ENCODE measurements at regions not wholly inside any gene's neighbourhood (a gene's known extent, or its start where the extent isn't known, plus 50 kb on each side); places are given as distances from the start of the nearest gene placed in this dataset.
A peak's percentile ranks its signal among the peaks of the same experiment; 100 is the strongest.

DNA sequence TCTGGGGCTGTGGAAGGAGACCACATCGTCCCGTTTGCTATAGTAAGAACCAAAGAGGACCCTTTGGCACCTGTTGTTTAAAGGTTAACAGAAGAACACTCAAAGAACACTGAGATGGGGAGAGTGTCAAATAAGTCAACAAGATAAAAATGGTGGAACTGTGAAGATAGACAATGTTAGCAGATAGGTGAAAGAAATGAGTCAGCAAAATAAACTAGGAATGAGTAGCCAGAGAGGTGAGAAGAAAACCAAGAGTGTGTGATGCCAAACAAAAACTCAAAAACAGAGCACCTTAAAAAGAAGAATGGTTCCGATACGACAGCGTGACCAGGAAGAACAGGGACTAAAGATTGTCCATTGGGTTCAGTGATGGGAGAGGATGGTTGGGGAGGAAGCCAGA is 74.7 kb upstream of the PIWIL1 start:
- DNase-seq, result no peak

DNA sequence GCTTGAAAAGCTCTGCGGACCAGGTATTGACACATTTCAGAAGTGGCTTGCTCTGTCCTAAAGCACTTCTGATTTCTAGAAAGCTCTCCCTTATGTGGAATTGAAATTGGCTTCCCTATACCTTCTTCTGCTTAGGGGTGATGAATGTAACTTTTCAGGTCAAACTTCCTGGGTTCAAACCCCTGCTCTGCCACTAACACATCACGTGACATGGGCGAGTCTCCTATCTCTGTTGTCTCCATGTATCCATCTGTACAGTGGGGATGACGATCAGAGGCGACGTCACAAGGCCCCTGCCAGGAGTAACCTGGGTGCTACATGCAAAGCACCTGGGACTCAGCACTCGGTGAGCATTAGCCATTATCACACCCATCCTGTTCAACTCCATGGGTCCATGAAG is 73.7 kb upstream of the PIWIL1 start:
- DNase-seq, result no peak

DNA sequence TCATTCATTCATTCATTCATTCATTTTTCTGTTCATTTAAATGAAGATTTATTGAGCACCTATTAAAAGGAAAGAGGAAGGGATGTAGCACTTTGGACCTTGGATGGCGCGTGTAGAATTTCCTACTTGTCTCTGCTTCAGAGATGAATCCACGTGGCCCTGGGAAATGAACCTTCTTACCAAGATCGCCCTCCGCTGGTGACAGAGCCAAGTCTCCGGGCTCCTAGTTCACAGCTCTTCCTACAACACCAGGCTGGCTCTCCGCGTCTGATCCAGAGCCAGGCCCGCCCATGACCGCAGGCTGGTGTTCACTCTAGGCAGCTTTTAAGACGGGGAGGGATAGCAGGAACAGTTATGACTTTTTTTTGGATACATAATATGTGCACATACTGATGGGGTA is 70.9 kb upstream of the PIWIL1 start:
- no peak for DNase-seq

DNA sequence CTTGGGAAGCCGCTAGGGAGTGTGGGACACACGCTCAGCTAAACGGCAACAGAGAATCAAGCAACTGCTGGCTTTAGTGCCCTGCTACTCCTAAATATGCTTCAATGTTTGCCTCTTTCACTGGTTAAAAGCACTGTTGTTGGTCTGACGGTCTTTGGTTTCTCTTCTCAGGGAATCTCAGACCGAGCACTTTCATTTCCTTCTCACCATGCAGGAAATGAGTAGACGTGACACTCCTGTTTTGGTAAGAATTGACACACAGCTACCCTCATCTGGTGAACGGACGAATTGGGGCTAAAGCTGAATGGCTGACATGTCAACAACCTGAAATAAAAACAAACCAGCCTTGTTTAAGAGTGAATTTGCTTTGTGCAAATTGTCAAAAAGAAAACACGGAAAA is 57.5 kb upstream of the PIWIL1 start:
- no peak for DNase-seq

DNA sequence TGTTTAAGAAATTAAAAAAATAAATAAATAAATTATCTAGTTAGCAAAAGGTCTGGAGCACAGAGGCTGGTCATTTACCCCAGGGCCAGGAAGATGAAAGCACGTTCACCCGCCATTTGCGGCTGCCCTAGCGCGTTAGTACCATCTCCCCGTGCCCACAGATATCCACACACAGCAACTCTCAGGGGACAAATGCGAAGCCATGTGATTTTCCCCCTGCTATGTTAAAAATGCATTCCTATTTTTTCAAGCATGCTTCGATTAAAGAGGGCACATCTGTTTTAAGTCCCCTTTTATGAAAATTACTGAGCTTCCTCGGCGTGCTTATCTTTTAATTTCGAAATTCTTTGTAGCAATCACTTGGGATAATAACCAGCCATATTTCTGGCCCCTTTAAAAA is 56.9 kb upstream of the PIWIL1 start:
- DNase-seq, result no peak

DNA sequence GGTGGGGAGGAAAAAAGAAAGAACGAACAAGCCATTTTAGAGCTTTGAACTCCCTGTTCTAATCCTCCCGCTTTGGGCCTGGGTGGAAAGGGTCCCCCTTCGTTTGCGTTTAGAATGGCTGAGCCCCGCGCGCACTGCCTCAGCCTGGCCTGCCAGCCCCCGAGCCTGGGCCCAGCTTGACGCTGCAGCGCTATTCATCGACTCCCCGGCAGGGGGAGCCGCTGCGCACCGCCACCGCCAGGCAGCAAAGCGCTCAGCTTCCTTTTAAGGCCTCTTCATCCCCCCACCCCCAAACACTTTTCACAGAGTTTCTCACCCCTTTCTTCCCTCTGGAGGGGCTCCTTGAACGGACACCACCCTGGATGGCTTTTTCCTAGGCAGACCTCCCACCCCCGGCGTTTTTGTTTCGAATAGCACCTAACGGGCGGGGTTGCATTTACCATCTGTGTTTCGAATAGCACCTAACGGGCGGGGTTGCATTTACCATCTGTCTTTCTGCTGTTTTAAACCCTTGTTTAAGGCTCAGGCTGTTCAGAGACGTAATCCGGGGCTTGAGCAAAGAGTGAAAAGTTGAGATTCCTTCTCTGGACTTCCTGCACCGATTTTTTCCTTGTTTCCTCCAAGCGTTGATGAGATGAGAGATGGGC is 56.4 kb upstream of the PIWIL1 start:
- peak; percentile 44 for DNase-seq

DNA sequence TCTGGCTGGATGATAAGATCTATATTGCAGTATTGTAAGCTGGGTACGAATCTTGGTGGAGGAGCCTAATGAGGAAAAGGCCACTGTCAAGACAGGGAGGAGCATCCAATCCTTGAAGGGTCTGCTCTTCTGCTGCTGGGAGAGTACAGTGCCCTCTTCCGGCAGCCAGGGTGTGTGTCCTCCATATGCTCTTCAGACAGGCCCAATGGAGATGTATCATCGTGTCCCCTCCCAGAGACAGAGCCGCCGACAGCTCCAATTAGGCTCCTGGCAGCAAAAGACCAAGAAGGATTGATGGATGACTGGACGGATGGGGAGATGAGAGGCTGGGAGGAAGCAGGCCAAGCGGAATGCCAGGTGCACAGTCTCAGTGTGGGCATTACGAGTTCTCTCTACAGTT is 51.6 kb upstream of the PIWIL1 start:
- peak; percentile 27 for DNase-seq

DNA sequence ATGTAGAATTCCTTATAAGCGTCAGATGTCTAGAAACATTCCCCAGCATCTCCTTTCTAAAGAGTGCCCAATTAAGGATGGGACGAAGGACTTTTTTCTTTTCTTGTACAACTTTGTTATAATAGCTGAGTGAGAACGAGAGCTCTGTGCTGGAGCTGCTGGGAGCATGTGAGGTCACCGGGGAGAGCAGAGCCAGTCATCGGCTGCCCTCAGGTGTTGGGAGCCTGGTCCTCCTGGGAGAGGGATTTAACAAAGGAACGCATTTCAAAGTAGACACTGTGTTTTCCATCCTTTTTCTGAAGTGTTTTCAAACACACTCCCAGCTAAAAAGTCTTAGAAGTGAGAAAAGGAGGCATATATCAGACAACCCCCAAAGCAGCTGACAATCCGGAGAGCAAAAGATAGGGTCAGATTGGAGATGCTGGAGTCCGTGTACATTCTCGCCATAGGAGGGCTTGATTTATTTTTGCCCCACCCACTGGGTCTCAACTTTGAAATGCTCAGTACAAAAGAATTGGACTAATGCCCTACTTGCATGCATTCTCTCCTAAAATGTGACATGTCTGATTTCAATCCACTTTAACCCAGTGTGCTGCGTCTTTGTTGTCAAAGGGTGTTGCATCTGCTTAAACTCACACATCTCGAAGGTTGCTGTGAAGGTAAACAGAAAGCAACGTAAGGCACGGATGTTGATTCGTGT is 50.8 kb upstream of the PIWIL1 start:
- no peak for DNase-seq

All from NCI-H146 (cell line).